Trophoblast cell (in vitro differentiated cells and primary cell): ENCODE measurements at regions not wholly inside any gene's neighbourhood (a gene's known extent, or its start where the extent isn't known, plus 50 kb on each side); places are given as distances from the start of the nearest gene placed in this dataset.

Experiments
- DNase-seq, 2 donors: peaks; one replicate each; pipeline ENCODE4 v3.0.0-alpha.2; 2016
- H2AFZ ChIP-seq: 2 replicates; pipeline ENCODE4 v1.6.1; 2013; ENCODE audit warnings: low read length, moderate library complexity, mild to moderate bottlenecking; ENCODE audit not compliant: insufficient read depth, poor library complexity
- H2AK5ac ChIP-seq: 2 replicates; pipeline ENCODE4 v1.6.1; 2013; ENCODE audit warnings: mild to moderate bottlenecking, low read length
- H2BK120ac ChIP-seq: 2 replicates; pipeline ENCODE4 v1.6.1; 2013; ENCODE audit warnings: low read length, mild to moderate bottlenecking, moderate library complexity; ENCODE audit not compliant: insufficient read depth, poor library complexity
- H2BK12ac ChIP-seq: 2 replicates; pipeline ENCODE4 v1.6.1; 2013; ENCODE audit warnings: mild to moderate bottlenecking, low read length, moderate library complexity
- H2BK5ac ChIP-seq: 2 replicates; pipeline ENCODE4 v1.6.1; 2013; ENCODE audit warnings: low read length, low read depth, moderate library complexity, mild to moderate bottlenecking; ENCODE audit not compliant: poor library complexity
- H3K14ac ChIP-seq: 2 replicates; pipeline ENCODE4 v1.6.1; 2013; ENCODE audit warnings: mild to moderate bottlenecking, low read length
- H3K18ac ChIP-seq: 2 replicates; pipeline ENCODE4 v1.6.1; 2013; ENCODE audit warnings: mild to moderate bottlenecking, low read length
- H3K23ac ChIP-seq: 2 replicates; pipeline ENCODE4 v1.6.1; 2013; ENCODE audit warnings: low read length
- H3K27ac ChIP-seq: 2 replicates; pipeline ENCODE4 v1.5.1; 2013; ENCODE audit warnings: low read depth, mild to moderate bottlenecking, inconsistent platforms, low read length, moderate library complexity
- H3K27me3 ChIP-seq: 2 replicates; pipeline ENCODE4 v1.6.1; 2013; ENCODE audit warnings: inconsistent platforms, mild to moderate bottlenecking, low read length, moderate library complexity; ENCODE audit not compliant: insufficient read depth
- H3K36me3 ChIP-seq, 2 experiments: 1 replicate in 1 of 2; 2 replicates in 1 of 2; pipeline ENCODE4 v1.6.1; 2013; ENCODE audit warnings: low read length in 2 of 2, mild to moderate bottlenecking in 2 of 2, moderate library complexity in 1 of 2; ENCODE audit not compliant: insufficient read depth in 2 of 2, control insufficient read depth in 1 of 2
- H3K4ac ChIP-seq: 2 replicates; pipeline ENCODE4 v1.6.1; 2013; ENCODE audit warnings: low read depth, mild to moderate bottlenecking, low read length, moderate library complexity
- H3K4me1 ChIP-seq, 2 experiments: 1 replicate in 1 of 2; 2 replicates in 1 of 2; pipeline ENCODE4 v1.6.1; 2013; ENCODE audit warnings: low read length in 2 of 2, mild to moderate bottlenecking in 2 of 2, moderate library complexity in 1 of 2; ENCODE audit not compliant: insufficient read depth in 2 of 2, control insufficient read depth in 1 of 2
- H3K4me2 ChIP-seq: 2 replicates; pipeline ENCODE4 v1.6.1; 2013; ENCODE audit warnings: inconsistent platforms, mild to moderate bottlenecking, low read length, moderate library complexity
- H3K4me3 ChIP-seq: 2 replicates; pipeline ENCODE4 v1.5.1; 2013; ENCODE audit warnings: mild to moderate bottlenecking, low read depth, low read length, inconsistent platforms
- H3K79me1 ChIP-seq: one replicate; pipeline ENCODE4 v1.6.1; 2013; ENCODE audit warnings: low read length
- H3K79me2 ChIP-seq: 2 replicates; pipeline ENCODE4 v1.6.1; 2013; ENCODE audit warnings: low read length, mild to moderate bottlenecking; ENCODE audit not compliant: control insufficient read depth, insufficient read depth, poor library complexity
- H3K9ac ChIP-seq: 2 replicates; pipeline ENCODE4 v1.6.1; 2013; ENCODE audit warnings: mild to moderate bottlenecking, low read length
- H3K9me3 ChIP-seq: 2 replicates; pipeline ENCODE4 v1.6.1; 2013; ENCODE audit warnings: low read depth, mild to moderate bottlenecking, control low read depth, inconsistent platforms, low read length; ENCODE audit not compliant: insufficient read depth
- H4K12ac ChIP-seq: 2 replicates; pipeline ENCODE4 v1.6.1; 2013; ENCODE audit warnings: low read depth, mild to moderate bottlenecking, low read length, moderate library complexity
- H4K8ac ChIP-seq: 2 replicates; pipeline ENCODE4 v1.6.1; 2013; ENCODE audit warnings: low read depth, mild to moderate bottlenecking, low read length, moderate library complexity
- H4K91ac ChIP-seq: one replicate; pipeline ENCODE4 v1.6.1; 2013; ENCODE audit warnings: low read depth, mild to moderate bottlenecking, low read length, moderate library complexity
- WGBS: extraction: QIAGEN DNeasy Blood & Tissue Kit; methylation state at CpG from one replicate; pipeline ENCODE4 v1.1.7; 2013; ENCODE audit warnings: missing lambda C conversion rate; ENCODE audit not compliant: insufficient read length, insufficient coverage; ENCODE audit errors: extremely low coverage; 5-methylcytosine and 5-hydroxymethylcytosine counted together

- Histone ChIP-seq H2BK5ac (no peak overlapping the region), H4K91ac (no peak overlapping the region), H3K4me1 (no peaks in the 10 kb centered on the region), H3K9ac (no peak overlapping the region), H3K27me3 (no peaks in the 10 kb centered on the region), H3K4me3 (no peak overlapping the region), H3K27ac (no peak overlapping the region), H3K18ac (no peak overlapping the region), H3K36me3 (no peaks in the 10 kb centered on the region), H3K9me3 (peaks cover 12% of the 10 kb centered on the region), H3K23ac (no peak overlapping the region), H2BK12ac (no peak overlapping the region), H3K4ac (no peak overlapping the region), H3K79me2 (no peaks in the 10 kb centered on the region), H3K14ac (no peak overlapping the region), H3K4me2 (no peak overlapping the region), H3K79me1 (no peaks in the 10 kb centered on the region), H4K8ac (no peak overlapping the region), H4K12ac (no peak overlapping the region), H2AFZ (no peak overlapping the region), H2AK5ac (no peak overlapping the region), H2BK120ac (no peak overlapping the region)
- no CpG with 5 or more reads among the region's 13 CpGs for WGBS
- no peak for DNase-seq
Measured at GRCh38 chr7:156071612-156072011, 259.3 kb upstream of the SHH start.

- no CpG with 5 or more reads among the region's 4 CpGs for WGBS
- no peak overlapping the region for H2BK5ac ChIP-seq
- peaks cover 0 to 3% of the 10 kb centered on the region in 2 experiments for H3K4me1 ChIP-seq
- DNase-seq = no peak
- H3K79me2 ChIP-seq = no peaks in the 10 kb centered on the region
- no peaks in the 10 kb centered on the region for H3K36me3 ChIP-seq
- H2AK5ac ChIP-seq = no peak overlapping the region
- H3K9me3 ChIP-seq = peaks cover 17% of the 10 kb centered on the region
- no peaks in the 10 kb centered on the region for H3K79me1 ChIP-seq
- H3K27ac ChIP-seq = no peak overlapping the region
- H3K27me3 ChIP-seq = no peaks in the 10 kb centered on the region
- no peak overlapping the region for H4K8ac ChIP-seq
- no peak overlapping the region for H3K18ac ChIP-seq
- no peak overlapping the region for H2BK12ac ChIP-seq
- no peak overlapping the region for H2BK120ac ChIP-seq
- H3K9ac ChIP-seq = no peak overlapping the region
- no peak overlapping the region for H2AFZ ChIP-seq
- H4K91ac ChIP-seq = no peak overlapping the region
- no peak overlapping the region for H3K4me2 ChIP-seq
- no peak overlapping the region for H3K4me3 ChIP-seq
- H3K14ac ChIP-seq = no peak overlapping the region
- no peak overlapping the region for H3K23ac ChIP-seq
- no peak overlapping the region for H3K4ac ChIP-seq
- no peak overlapping the region for H4K12ac ChIP-seq
Measured at GRCh38 chr7:156069891-156070290, 257.6 kb upstream of the SHH start.

- H2BK12ac ChIP-seq = no peak overlapping the region
- no peak overlapping the region for H3K14ac ChIP-seq
- H3K27ac ChIP-seq = no peak overlapping the region
- H4K8ac ChIP-seq = no peak overlapping the region
- no peak overlapping the region for H3K4ac ChIP-seq
- peaks cover 19% of the 10 kb centered on the region for H3K9me3 ChIP-seq
- H3K18ac ChIP-seq = no peak overlapping the region
- H3K79me2 ChIP-seq = no peaks in the 10 kb centered on the region
- no peak overlapping the region for H4K12ac ChIP-seq
- H2AFZ ChIP-seq = no peak overlapping the region
- H3K27me3 ChIP-seq = no peaks in the 10 kb centered on the region
- WGBS = no CpG with 5 or more reads among the region's 10 CpGs
- H3K4me3 ChIP-seq = no peak overlapping the region
- peaks cover 4 to 7% of the 10 kb centered on the region in 2 experiments for H3K4me1 ChIP-seq
- DNase-seq = no peak
- no peak overlapping the region for H3K9ac ChIP-seq
- no peaks in the 10 kb centered on the region for H3K36me3 ChIP-seq
- no peak overlapping the region for H4K91ac ChIP-seq
- H3K23ac ChIP-seq = no peak overlapping the region
- H3K4me2 ChIP-seq = no peak overlapping the region
- no peak overlapping the region for H2AK5ac ChIP-seq
- no peaks in the 10 kb centered on the region for H3K79me1 ChIP-seq
- H2BK120ac ChIP-seq = no peak overlapping the region
- no peak overlapping the region for H2BK5ac ChIP-seq
Measured at GRCh38 chr7:156067156-156067555, 254.9 kb upstream of the SHH start.

- H3K79me2 ChIP-seq = no peaks in the 10 kb centered on the region
- H2BK12ac ChIP-seq = no peak overlapping the region
- no peaks in the 10 kb centered on the region for H3K79me1 ChIP-seq
- H3K9ac ChIP-seq = no peak overlapping the region
- no peak overlapping the region for H2AK5ac ChIP-seq
- no peak overlapping the region for H2AFZ ChIP-seq
- no peak overlapping the region for H3K18ac ChIP-seq
- H3K4me2 ChIP-seq = no peak overlapping the region
- H3K9me3 ChIP-seq = peaks cover 30% of the 10 kb centered on the region
- no CpG with 5 or more reads among the region's 3 CpGs for WGBS
- H4K91ac ChIP-seq = no peak overlapping the region
- no peak overlapping the region for H2BK5ac ChIP-seq
- H4K8ac ChIP-seq = no peak overlapping the region
- DNase-seq = no peak
- H3K4me3 ChIP-seq = no peak overlapping the region
- peaks cover 4 to 7% of the 10 kb centered on the region in 2 experiments for H3K4me1 ChIP-seq
- H3K4ac ChIP-seq = no peak overlapping the region
- H3K27me3 ChIP-seq = no peaks in the 10 kb centered on the region
- no peaks in the 10 kb centered on the region for H3K36me3 ChIP-seq
- H3K23ac ChIP-seq = no peak overlapping the region
- no peak overlapping the region for H2BK120ac ChIP-seq
- H3K14ac ChIP-seq = no peak overlapping the region
- H3K27ac ChIP-seq = no peak overlapping the region
- no peak overlapping the region for H4K12ac ChIP-seq
Measured at GRCh38 chr7:156065400-156065799, 253.1 kb upstream of the SHH start.
